Panc1 (cell line): ENCODE measurements at regions not wholly inside any gene's neighbourhood (a gene's known extent, or its start where the extent isn't known, plus 50 kb on each side); places are given as distances from the start of the nearest gene placed in this dataset.

ENCODE experiments used
- CTCF ChIP-seq: fragments of 450-650 bp; IDR thresholded peaks from 2 replicates; pipeline ENCODE4 v1.5.1; 2017; ENCODE audit warnings: mild to moderate bottlenecking
- POLR2AphosphoS5 ChIP-seq: IDR thresholded peaks from 2 replicates; pipeline ENCODE4 v1.6.1; 2012; ENCODE audit warnings: mild to moderate bottlenecking, low read depth, low read length, moderate library complexity
- SIN3A ChIP-seq: IDR thresholded peaks from 2 replicates; pipeline ENCODE4 v1.6.1; 2012; ENCODE audit warnings: low read depth, mild to moderate bottlenecking, low read length, moderate library complexity, borderline replicate concordance; ENCODE audit not compliant: insufficient read depth
- TCF7L2 ChIP-seq: IDR thresholded peaks from 2 replicates; pipeline ENCODE4 v1.6.1; 2011; ENCODE audit warnings: mild to moderate bottlenecking, low read depth, low read length, inconsistent platforms
- TF ChIP-seq, protein P1 (sequence below), 2 experiments: IDR thresholded peaks; 2 replicates each; pipeline ENCODE4 v1.6.1; 2011 to 2012; ENCODE audit warnings: low read depth in 2 of 2, control low read depth in 1 of 2, low read length in 1 of 2, mild to moderate bottlenecking in 1 of 2, moderate library complexity in 1 of 2; ENCODE audit not compliant: insufficient read depth in 1 of 2

DNA sequence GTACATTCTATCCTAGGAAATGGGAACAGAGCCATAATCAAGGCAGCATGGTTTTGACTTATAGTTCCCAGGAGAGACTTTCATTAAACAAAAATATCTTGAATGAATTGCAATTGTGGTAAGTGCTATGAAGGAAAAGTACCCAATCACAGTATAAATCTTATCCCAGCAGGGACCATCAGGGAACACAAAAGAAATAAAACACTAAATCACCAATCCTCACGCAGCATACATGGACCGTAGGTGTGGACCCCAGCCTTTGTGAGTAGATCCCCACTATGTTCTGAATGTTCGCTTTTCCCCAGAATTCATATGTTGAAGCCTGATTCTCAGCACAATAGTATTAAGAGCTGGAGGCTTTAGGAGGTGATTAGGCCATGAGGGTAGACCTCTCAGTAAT is 925.0 kb upstream of the RBFOX1 start:
- TF ChIP-seq CTCF, result no peak
- no peak for TF ChIP-seq POLR2AphosphoS5
- TF ChIP-seq SIN3A, result no peak
- TF ChIP-seq, protein P1, sequence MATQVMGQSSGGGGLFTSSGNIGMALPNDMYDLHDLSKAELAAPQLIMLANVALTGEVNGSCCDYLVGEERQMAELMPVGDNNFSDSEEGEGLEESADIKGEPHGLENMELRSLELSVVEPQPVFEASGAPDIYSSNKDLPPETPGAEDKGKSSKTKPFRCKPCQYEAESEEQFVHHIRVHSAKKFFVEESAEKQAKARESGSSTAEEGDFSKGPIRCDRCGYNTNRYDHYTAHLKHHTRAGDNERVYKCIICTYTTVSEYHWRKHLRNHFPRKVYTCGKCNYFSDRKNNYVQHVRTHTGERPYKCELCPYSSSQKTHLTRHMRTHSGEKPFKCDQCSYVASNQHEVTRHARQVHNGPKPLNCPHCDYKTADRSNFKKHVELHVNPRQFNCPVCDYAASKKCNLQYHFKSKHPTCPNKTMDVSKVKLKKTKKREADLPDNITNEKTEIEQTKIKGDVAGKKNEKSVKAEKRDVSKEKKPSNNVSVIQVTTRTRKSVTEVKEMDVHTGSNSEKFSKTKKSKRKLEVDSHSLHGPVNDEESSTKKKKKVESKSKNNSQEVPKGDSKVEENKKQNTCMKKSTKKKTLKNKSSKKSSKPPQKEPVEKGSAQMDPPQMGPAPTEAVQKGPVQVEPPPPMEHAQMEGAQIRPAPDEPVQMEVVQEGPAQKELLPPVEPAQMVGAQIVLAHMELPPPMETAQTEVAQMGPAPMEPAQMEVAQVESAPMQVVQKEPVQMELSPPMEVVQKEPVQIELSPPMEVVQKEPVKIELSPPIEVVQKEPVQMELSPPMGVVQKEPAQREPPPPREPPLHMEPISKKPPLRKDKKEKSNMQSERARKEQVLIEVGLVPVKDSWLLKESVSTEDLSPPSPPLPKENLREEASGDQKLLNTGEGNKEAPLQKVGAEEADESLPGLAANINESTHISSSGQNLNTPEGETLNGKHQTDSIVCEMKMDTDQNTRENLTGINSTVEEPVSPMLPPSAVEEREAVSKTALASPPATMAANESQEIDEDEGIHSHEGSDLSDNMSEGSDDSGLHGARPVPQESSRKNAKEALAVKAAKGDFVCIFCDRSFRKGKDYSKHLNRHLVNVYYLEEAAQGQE (IDR thresholded peaks at IDR 0.05; ENCODE audit: insufficient read depth in 1 of 2, low read depth in 2 of 2, low read length in 1 of 2), result no peak
- TF ChIP-seq TCF7L2, result no peak
